A549 (cell line): ENCODE measurements at regions not wholly inside any gene's neighbourhood (a gene's known extent, or its start where the extent isn't known, plus 50 kb on each side); places are given as distances from the start of the nearest gene placed in this dataset.

ENCODE experiments used
- ATAC-seq, 2 experiments: fragments of 200-7000 bp in 1 of 2; fragments of >200 bp in 1 of 2; cut with Nextera tagmentation in 1 of 2; cut with Tn5 transposase in 1 of 2; 3 replicates each; pipeline versions ENCODE4 v1.8.0 to v1.9.1; 2018 to 2020; ENCODE audit warnings: mild to moderate bottlenecking in 1 of 2, moderate library complexity in 1 of 2
- CTCF ChIA-PET: fragments of 300-600 bp; sonication (Branson Sonifier 250); formaldehyde crosslinking; extraction: SDS; loops from one replicate; lab custom pipeline; 2021; ENCODE audit warnings: antibody characterized with exemption, inconsistent platforms; lab: Yijun Ruan, JAX
- POLR2A ChIA-PET: fragments of 350-600 bp; formaldehyde crosslinking; extraction: SDS; loops from one replicate; lab custom pipeline; 2021; ENCODE audit warnings: antibody characterized with exemption, inconsistent platforms; lab: Yijun Ruan, JAX
- DNase-seq, 2 experiments: peaks; one replicate each; pipeline versions ENCODE4 v3.0.0 to v3.0.0-alpha.2; 2011 to 2016; ENCODE audit warnings: low read depth in 1 of 2, low spot score in 1 of 2
- FAIRE-seq: peaks from 2 replicates; lab custom pipeline; 2011; peaks lifted over from hg19 to GRCh38; lab: Jason Lieb, UNC
- H3K27ac ChIP-seq, 2 experiments: fragments of >200 bp; sonication (Bioruptor Twin); formaldehyde crosslinking; 3 replicates each; pipeline ENCODE4 v1.5.1; 2016 to 2017
- H3K4me1 ChIP-seq: fragments of >200 bp; sonication (Bioruptor Twin); formaldehyde crosslinking; 3 replicates; pipeline ENCODE4 v1.6.1; 2016
- H3K4me2 ChIP-seq: fragments of >200 bp; sonication (Bioruptor Twin); formaldehyde crosslinking; 3 replicates; pipeline ENCODE4 v1.6.1; 2016
- H3K4me3 ChIP-seq: fragments of >200 bp; sonication (Bioruptor Twin); formaldehyde crosslinking; 3 replicates; pipeline ENCODE4 v1.5.1; 2016
- H3K9me3 ChIP-seq: fragments of >200 bp; sonication (Bioruptor Twin); formaldehyde crosslinking; 3 replicates; pipeline ENCODE4 v1.6.1; 2016
- BHLHE40 ChIP-seq: IDR thresholded peaks from 2 replicates; pipeline ENCODE4 v1.6.1; 2012; ENCODE audit warnings: low read depth, low read length, inconsistent platforms
- CBX2 ChIP-seq: fragments of 200-600 bp; sonication (generic); IDR thresholded peaks from 2 replicates; pipeline ENCODE4 v1.6.1; 2016; ENCODE audit warnings: low read depth, mild to moderate bottlenecking, borderline replicate concordance
- CBX8 ChIP-seq: fragments of 200-600 bp; sonication (generic); IDR thresholded peaks from 2 replicates; pipeline ENCODE4 v1.6.1; 2016
- CHD4 ChIP-seq: fragments of 200-600 bp; sonication (generic); IDR thresholded peaks from 2 replicates; pipeline ENCODE4 v1.6.1; 2016; ENCODE audit warnings: antibody characterized with exemption, mild to moderate bottlenecking, borderline replicate concordance
- E2F6 ChIP-seq: IDR thresholded peaks from 2 replicates; pipeline ENCODE4 v1.6.1; 2012; ENCODE audit warnings: low read depth, borderline replicate concordance
- EHF ChIP-seq: fragments of 250-450 bp; sonication (Bioruptor Pico); IDR thresholded peaks from 2 replicates; pipeline ENCODE4 v1.5.0; 2020; ENCODE audit warnings: mild to moderate bottlenecking
- FOXS1 ChIP-seq: fragments of 250-450 bp; sonication (Bioruptor Pico); IDR thresholded peaks from 2 replicates; pipeline ENCODE4 v1.5.0; 2020; ENCODE audit warnings: mild to moderate bottlenecking, moderate library complexity
- HDAC2 ChIP-seq: fragments of 200-600 bp; sonication (generic); IDR thresholded peaks from 2 replicates; pipeline ENCODE4 v1.6.1; 2016
- HEYL ChIP-seq: fragments of 250-450 bp; sonication (Bioruptor Pico); IDR thresholded peaks from 2 replicates; pipeline ENCODE4 v1.8.0; 2021; ENCODE audit warnings: mild to moderate bottlenecking, moderate library complexity
- HMGXB4 ChIP-seq: fragments of 250-450 bp; sonication (Bioruptor Pico); IDR thresholded peaks from 2 replicates; pipeline ENCODE4 v1.5.0; 2021; ENCODE audit warnings: mild to moderate bottlenecking, moderate library complexity, borderline replicate concordance
- HOXA7 ChIP-seq: fragments of 250-450 bp; sonication (Bioruptor Pico); IDR thresholded peaks from 2 replicates; pipeline ENCODE4 v1.5.0; 2020; ENCODE audit warnings: mild to moderate bottlenecking, moderate library complexity
- JUN ChIP-seq, 2 experiments: fragments of >200 bp; sonication (Bioruptor Twin); formaldehyde crosslinking; IDR thresholded peaks; 2 replicates in 1 of 2; 3 replicates in 1 of 2; pipeline ENCODE4 v1.6.1; 2016 to 2017
- MAFK ChIP-seq: fragments of 450-650 bp; IDR thresholded peaks from 2 replicates; pipeline ENCODE4 v1.6.1; 2014; ENCODE audit not compliant: partially characterized antibody
- MYC ChIP-seq: IDR thresholded peaks from 2 replicates; pipeline ENCODE4 v1.6.1; 2012; ENCODE audit warnings: mild to moderate bottlenecking, inconsistent platforms, low read length, improper control_type of control experiment, borderline replicate concordance
- NPAS2 ChIP-seq: fragments of 250-450 bp; sonication (Bioruptor Pico); IDR thresholded peaks from 2 replicates; pipeline ENCODE4 v1.8.0; 2022; ENCODE audit warnings: mild to moderate bottlenecking, moderate library complexity, borderline replicate concordance
- NR3C1 ChIP-seq: fragments of >200 bp; sonication (Bioruptor Twin); formaldehyde crosslinking; IDR thresholded peaks from 3 replicates; pipeline ENCODE4 v1.6.1; 2017
- PBX3 ChIP-seq: IDR thresholded peaks from 2 replicates; pipeline ENCODE4 v1.6.1; 2012
- PHF8 ChIP-seq: fragments of 200-600 bp; sonication (generic); IDR thresholded peaks from 2 replicates; pipeline ENCODE4 v1.6.1; 2016; ENCODE audit warnings: low read depth, mild to moderate bottlenecking, antibody characterized with exemption, moderate library complexity, borderline replicate concordance
- POLR2AphosphoS2 ChIP-seq: conservative IDR thresholded peaks from 2 replicates; pipeline ENCODE4 v1.6.1; 2012; ENCODE audit warnings: low read length, improper control_type of control experiment, inconsistent platforms
- RAD21 ChIP-seq, 2 experiments: fragments of >200 bp in 1 of 2; sonication (Bioruptor Twin) in 1 of 2; formaldehyde crosslinking in 1 of 2; IDR thresholded peaks in 1 of 2; conservative IDR thresholded peaks in 1 of 2; 2 replicates in 1 of 2; 3 replicates in 1 of 2; pipeline ENCODE4 v1.6.1; 2012 to 2018; ENCODE audit warnings: inconsistent platforms in 1 of 2
- RARB ChIP-seq: fragments of 250-450 bp; sonication (Bioruptor Pico); IDR thresholded peaks from 2 replicates; pipeline ENCODE4 v1.8.0; 2021; ENCODE audit warnings: mild to moderate bottlenecking, moderate library complexity
- SMC3 ChIP-seq: fragments of >200 bp; sonication (Bioruptor Twin); formaldehyde crosslinking; IDR thresholded peaks from 3 replicates; pipeline ENCODE4 v1.6.1; 2018; ENCODE audit warnings: inconsistent platforms
- SREBF2 ChIP-seq: fragments of 450-650 bp; IDR thresholded peaks from 2 replicates; pipeline ENCODE4 v1.6.1; 2014; ENCODE audit warnings: mild to moderate bottlenecking, moderate library complexity
- TP53 ChIP-seq: fragments of 250-450 bp; sonication (Bioruptor Pico); IDR thresholded peaks from 2 replicates; pipeline ENCODE4 v1.5.0; 2021; ENCODE audit warnings: mild to moderate bottlenecking, moderate library complexity
- WGBS: methylation state at CpG from one replicate; pipeline ENCODE4 v1.1.6; 2017; ENCODE audit errors: missing lambda C conversion rate; 5-methylcytosine and 5-hydroxymethylcytosine counted together
- TF ChIP-seq, protein P1 (sequence below): fragments of >200 bp; sonication (Bioruptor Twin); formaldehyde crosslinking; IDR thresholded peaks from 3 replicates; pipeline ENCODE4 v1.5.1; 2016
- TF ChIP-seq, protein P2 (sequence below): fragments of 150-350 bp; IDR thresholded peaks from 2 replicates; pipeline ENCODE4 v1.6.1; 2014; ENCODE audit warnings: low read depth, mild to moderate bottlenecking, low read length
- TF ChIP-seq, protein P3 (sequence below): fragments of >200 bp; sonication (Bioruptor Twin); formaldehyde crosslinking; IDR thresholded peaks from 2 replicates; pipeline ENCODE4 v1.6.1; 2016

DNA sequence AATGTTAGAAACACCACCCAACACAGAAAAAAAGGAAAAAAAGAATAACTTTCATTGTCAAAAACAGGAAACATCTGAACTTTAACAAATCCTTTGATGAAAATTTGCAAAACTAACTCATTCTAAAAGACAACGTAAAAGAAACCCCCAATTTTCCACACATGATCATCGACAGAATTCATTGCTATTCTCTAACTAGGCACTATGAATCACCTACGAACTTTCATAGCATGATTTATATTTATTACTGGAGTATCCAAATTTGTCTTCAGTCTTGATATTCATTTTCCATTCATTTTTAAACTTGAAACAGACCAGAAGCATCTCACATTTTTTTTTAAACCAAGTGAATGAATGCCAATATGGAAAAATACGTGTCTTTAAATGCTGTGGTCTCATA lies 514.6 kb downstream of the TLE4 start:
- FAIRE-seq (no peak), ATAC-seq (no peak), DNase-seq (no peak)
- ChIA-PET CTCF (no interaction called here), POLR2A (no interaction called here)
- no peak overlapping the region for H3K4me2 ChIP-seq
- no peaks in the 10 kb centered on the region for H3K4me1 ChIP-seq
- H3K27ac ChIP-seq = no peak overlapping the region
- no peak overlapping the region for H3K4me3 ChIP-seq
- no peaks in the 10 kb centered on the region; the same call in 2 of the 3 replicates for H3K9me3 ChIP-seq
- WGBS = 30% methylated on average over 4 of the region's 4 CpGs
- no peak for TF ChIP-seq MYC
- no peak for TF ChIP-seq NPAS2 (CRISPR knock-in tag)
- TF ChIP-seq HEYL (CRISPR knock-in tag) = no peak
- no peak for TF ChIP-seq TP53 (CRISPR knock-in tag)
- TF ChIP-seq MAFK = no peak
- TF ChIP-seq EHF (CRISPR knock-in tag) = no peak
- TF ChIP-seq JUN (IDR thresholded peaks at IDR 0.05) = no peak
- TF ChIP-seq, protein P1, sequence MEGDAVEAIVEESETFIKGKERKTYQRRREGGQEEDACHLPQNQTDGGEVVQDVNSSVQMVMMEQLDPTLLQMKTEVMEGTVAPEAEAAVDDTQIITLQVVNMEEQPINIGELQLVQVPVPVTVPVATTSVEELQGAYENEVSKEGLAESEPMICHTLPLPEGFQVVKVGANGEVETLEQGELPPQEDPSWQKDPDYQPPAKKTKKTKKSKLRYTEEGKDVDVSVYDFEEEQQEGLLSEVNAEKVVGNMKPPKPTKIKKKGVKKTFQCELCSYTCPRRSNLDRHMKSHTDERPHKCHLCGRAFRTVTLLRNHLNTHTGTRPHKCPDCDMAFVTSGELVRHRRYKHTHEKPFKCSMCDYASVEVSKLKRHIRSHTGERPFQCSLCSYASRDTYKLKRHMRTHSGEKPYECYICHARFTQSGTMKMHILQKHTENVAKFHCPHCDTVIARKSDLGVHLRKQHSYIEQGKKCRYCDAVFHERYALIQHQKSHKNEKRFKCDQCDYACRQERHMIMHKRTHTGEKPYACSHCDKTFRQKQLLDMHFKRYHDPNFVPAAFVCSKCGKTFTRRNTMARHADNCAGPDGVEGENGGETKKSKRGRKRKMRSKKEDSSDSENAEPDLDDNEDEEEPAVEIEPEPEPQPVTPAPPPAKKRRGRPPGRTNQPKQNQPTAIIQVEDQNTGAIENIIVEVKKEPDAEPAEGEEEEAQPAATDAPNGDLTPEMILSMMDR = no peak
- no peak for TF ChIP-seq E2F6
- TF ChIP-seq RARB (CRISPR knock-in tag) = no peak
- TF ChIP-seq RAD21 (conservative IDR thresholded peaks at IDR 0.05 in 1 of 2, IDR thresholded peaks at IDR 0.05 in 1 of 2) = no peak
- TF ChIP-seq, protein P2, sequence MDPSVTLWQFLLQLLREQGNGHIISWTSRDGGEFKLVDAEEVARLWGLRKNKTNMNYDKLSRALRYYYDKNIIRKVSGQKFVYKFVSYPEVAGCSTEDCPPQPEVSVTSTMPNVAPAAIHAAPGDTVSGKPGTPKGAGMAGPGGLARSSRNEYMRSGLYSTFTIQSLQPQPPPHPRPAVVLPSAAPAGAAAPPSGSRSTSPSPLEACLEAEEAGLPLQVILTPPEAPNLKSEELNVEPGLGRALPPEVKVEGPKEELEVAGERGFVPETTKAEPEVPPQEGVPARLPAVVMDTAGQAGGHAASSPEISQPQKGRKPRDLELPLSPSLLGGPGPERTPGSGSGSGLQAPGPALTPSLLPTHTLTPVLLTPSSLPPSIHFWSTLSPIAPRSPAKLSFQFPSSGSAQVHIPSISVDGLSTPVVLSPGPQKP = no peak
- no peak for TF ChIP-seq POLR2AphosphoS2

- CTCF ChIA-PET = interaction anchor here (0.7 kb wide), 1 partner anchor 289 kb away, joined by 3 read pairs; no protein-coding TSS in a partner anchor
Observed at GRCh38 chr9:80085668-80086067, 513.9 kb downstream of the TLE4 start.

More at GRCh38 chr9:80085668-80086067, 513.9 kb downstream of the TLE4 start:
- Histone ChIP-seq H3K27ac (no peak overlapping the region), H3K4me3 (no peak overlapping the region), H3K4me2 (no peak overlapping the region)
- FAIRE-seq (no peak), ATAC-seq (no peak)
- POLR2A ChIA-PET = no interaction called here
- 14% methylated on average over 1 of the region's 1 CpG for WGBS
- TF ChIP-seq NR3C1 (no peak), HOXA7 (CRISPR knock-in tag) (no peak), CBX2 (no peak), SMC3 (no peak), CBX8 (no peak), RAD21 (conservative IDR thresholded peaks at IDR 0.05 in 1 of 2, IDR thresholded peaks at IDR 0.05 in 1 of 2) (no peak), PHF8 (no peak), PBX3 (no peak), BHLHE40 (no peak), CHD4 (no peak), HMGXB4 (no peak), HDAC2 (no peak), SREBF2 (no peak), FOXS1 (no peak)
- TF ChIP-seq, protein P3, sequence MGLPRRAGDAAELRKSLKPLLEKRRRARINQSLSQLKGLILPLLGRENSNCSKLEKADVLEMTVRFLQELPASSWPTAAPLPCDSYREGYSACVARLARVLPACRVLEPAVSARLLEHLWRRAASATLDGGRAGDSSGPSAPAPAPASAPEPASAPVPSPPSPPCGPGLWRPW = no peak
- TF ChIP-seq, all 56 proteins: peak for 0
- no peak for DNase-seq
- no peaks in the 10 kb centered on the region for H3K4me1 ChIP-seq
- no peaks in the 10 kb centered on the region; the same call in 2 of the 3 replicates for H3K9me3 ChIP-seq
